ENCODE measurements at regions not wholly inside any gene's neighbourhood (a gene's known extent, or its start where the extent isn't known, plus 50 kb on each side); places are given as distances from the start of the nearest gene placed in this dataset.

DNA sequence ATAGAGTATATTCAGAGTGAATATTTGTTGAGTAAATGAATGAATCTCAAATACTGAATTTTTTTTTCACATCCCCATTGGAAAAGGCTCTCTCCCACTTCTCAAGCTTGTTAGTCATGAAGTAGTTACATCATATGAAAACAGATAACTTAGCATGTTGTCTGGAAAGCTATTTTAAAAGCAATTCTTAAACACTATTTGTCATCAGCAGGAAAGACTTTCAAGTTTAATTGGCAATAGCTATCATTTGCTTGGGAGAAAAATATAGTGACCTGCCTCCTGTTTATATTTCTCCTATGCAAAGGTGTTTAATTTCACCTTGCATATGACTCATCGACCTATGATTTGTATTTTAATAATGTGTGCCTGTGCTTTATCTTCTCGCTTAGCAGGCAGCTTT lies 499.8 kb upstream of the GRIA1 start:
- no peak for DNase-seq (ENCODE audit: low read depth, low spot score)

DNA sequence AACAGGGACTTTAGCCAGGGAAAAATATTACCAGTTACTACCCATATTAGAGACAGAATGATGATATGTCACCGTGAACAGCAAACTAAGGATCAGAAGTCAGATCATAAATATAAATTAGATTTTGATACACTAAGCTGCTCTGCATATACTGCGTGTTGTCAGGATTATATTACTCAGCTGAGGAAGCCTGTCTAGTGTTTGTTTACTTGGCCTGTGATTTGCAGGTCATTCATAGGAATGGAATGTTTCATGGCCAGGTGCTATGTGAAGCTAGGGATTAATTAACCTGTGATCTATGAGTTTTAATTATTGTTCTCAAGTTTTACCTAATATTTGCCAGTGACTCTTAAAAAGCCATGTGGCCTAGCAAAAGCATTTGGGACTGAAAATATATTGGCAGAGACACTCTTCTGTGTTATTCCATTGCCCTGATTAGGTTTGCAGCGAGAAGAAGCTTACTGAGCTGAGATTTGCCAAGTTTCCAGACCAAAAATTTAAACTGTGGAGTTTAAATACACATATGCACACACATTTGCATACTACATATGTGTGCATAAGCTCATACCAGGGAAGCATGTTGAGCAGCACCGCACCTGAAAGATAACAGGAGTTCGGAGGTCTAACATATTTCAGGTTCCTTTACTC lies 496.3 kb upstream of the GRIA1 start:
- DNase-seq (ENCODE audit: low read depth, low spot score) = no peak

DNA sequence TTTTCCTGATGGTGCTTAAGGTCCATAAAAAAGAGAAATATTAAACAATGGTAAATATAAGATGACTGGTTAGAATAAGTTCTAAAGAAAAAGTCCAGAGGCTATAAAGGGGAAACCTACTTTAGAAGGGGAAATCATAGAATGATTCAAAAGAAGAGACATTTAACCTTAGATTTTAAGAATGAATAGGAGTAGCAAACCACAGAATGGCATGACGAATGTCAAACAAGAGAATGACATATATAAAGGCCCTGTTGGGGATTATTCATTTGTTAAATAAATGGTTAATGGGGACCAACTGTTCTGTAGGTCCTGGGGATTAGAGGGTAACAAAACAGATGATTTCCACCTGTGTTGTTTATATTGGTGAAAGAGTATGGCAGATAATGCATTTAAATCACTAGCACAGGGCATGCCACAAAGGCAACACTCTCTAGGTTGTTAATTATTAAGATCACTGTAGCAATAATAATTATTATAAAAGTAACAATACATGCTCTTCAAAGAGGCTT lies 495.2 kb upstream of the GRIA1 start:
- DNase-seq (ENCODE audit: low read depth, low spot score) = no peak

DNA sequence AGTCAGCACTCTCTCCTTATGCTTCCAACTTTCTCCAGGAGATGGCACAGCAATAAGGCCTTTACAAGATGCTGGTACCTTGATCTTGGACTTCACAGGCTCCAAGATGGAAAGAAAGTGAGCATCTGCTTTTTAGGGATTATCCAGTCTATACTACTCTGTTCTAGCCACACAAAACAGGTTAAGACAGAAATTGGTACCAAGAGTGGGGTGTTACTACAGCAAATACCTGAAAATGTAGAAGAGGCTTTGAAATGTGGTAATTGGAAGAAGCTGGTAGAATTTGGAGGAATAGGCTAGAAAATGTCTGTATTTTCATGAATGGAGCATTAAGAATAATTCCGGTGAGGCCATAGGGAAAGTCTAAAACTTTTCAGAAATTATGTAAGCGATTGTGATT lies 484.8 kb upstream of the GRIA1 start:
- DNase-seq (ENCODE audit: low read depth, low spot score) = no peak

DNA sequence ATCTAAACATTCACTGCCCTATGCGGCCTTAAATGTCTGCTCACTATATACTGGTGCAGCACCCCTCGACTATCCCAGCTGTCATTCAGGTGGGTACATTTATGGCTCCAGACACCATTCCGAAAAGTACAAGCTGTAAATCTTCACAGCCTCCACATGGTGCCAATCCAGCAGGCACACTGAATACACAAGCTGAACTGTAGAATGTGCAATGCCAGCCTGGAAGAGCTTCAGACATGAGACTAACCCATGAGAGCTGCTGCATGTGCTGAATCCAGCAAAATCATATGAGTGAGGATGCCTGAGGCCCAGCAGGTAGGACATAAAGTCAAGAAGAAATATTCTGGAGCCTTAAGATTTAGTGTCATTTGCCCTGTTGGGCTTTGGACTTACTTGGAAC lies 483.8 kb upstream of the GRIA1 start:
- no peak for DNase-seq (ENCODE audit: low read depth, low spot score)

DNA sequence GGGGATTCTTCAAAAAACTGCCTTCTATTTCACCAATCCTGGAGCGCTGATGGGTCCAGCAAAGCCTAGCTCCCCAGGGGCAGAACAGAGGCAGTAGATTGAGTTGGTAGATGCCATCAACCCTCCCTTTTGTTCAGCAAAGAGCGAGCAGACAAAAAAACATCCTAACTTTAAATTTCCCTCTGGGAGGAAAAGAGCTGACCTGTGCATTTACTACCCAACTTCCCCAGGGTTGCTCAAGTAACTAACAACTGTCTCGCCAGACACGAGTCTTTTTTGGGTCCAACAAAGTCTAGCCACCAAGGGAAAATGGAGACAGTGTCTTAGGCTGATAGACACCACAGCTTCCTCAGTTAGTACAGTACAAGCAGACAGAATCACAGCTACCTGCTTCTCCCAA lies 476.3 kb upstream of the GRIA1 start:
- no peak for DNase-seq (ENCODE audit: low read depth, low spot score)

DNA sequence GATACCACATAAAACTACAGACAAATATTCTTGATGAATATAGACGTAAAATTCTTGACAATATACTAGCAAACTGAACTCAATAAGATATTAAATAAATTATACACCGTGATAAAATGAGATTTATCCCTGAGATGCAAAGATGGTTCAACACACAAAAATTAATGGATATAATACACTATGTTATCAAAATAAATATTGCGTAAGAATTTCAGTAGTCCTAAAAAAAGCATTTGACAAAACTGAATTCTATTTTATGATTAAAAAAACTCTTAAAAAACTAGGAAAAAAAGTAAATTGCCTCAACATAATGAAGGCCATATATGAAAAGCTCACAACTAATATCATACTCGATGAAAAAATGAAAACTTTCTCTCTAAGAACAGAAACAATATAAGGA lies 472.3 kb upstream of the GRIA1 start:
- no peak for DNase-seq (ENCODE audit: low read depth, low spot score)

DNA sequence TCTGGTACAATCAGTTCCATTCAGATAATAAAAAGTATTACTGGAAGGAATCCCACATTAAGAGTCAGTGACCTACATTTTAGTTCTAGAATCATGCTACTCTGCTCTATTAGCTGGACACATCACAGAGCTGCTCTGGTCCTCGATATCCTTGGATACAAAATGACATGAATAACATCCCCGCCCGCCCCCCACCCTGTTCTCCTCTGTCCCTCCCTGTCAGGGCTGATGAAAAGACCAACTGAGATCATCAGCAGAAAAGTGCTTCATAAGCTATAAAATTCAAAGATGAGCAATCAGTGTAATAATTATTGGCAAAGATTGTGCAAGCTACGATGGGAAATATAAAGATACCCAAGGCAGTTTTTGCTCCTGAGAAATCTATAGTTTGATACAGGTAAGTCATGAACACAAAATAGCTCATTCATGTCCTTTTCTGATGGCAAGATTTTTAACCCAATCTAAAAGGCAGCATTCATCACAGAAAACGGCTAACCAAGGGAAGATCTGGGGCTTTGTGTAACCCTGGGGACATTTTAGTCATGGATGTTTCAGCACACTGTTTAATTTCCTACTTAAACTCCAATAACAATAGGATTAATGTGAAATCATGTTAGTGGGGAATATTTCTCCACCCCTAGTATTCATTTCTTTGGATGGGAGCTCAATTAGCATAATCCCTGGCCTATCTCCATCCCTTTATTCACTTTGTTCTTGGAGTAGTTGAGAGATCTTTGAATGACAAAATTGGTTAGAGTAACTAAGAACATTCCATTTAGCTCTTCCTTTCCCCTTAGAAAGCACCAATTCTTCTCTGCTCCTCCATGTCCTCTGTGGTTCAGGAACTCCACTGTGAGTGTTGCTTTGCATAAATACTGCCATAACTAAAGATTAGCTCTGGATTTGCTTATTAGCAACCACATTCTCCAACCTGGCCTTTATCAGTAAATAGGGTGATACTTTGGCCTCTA lies 459.4 kb upstream of the GRIA1 start:
- DNase-seq (ENCODE audit: low read depth, low spot score) = no peak

DNA sequence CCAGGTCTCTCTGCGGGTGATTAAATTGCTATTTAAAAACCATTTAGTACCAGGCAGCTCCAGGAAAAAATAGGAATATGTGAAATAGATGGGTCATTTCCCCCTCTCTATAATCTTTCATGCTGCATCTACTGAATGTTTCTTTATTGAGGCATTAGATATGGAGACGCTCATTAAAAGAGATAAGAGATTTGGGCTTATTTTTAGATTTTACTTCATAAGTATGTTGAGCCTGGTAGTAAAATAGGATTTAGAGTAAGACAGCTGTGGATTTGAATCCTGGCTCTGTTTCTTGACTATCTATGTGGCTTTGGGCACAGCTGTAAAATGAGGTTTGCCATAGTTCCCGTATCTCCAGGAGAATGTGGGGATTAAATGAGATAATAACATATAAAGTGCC lies 451.0 kb upstream of the GRIA1 start:
- no peak for DNase-seq (ENCODE audit: low read depth, low spot score)

DNA sequence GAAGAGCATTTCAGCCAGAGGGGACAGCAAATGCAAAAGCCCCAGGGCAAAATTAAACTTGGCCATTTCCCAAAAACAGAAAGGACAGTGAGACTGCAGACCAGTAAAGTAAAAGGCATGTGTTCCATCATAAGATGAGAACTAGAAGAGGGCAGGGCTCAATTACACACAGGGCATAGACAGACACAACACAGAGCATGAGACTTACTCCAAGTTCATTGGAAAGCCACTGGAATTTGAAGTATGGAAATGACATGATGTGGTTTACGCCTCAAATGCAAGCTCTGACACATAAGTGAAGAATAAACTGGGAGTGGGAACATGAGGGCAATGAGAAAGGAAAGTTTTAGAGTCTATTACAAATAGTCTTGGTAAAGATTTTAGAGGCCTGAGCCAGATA lies 446.6 kb upstream of the GRIA1 start:
- DNase-seq (ENCODE audit: low read depth, low spot score) = no peak

DNA sequence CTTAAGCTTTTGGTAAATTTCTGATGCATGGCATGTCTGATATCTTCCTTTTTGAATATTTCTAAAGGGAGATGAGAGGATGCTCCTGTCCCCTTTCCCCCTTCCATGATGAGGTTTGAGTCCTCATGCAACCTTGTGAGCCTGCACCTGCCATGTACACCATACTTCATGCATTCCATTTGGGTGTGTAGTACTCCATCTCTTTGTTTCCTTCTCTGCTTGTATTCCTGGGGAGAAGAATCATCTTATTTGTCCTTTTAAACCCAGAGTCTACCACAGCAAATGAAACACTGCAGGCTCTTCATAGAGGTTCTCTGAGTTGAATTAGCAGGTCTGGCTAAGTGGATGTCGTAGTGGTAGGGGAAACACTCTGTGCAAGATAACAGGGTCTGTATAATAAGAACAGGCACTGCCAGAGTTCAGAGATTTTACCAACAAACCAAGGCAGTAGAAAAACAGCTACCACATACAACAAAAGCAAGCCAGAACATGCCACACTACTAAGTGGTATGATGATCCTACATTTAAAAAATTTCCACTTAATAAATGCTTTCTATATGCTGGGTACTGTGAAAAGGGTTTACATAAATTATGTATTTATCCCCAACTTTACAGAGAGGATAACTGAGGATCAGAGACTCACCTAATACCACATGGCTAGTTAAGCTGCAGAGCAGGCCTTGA lies 439.8 kb upstream of the GRIA1 start:
- DNase-seq (ENCODE audit: low read depth, low spot score) = no peak

DNA sequence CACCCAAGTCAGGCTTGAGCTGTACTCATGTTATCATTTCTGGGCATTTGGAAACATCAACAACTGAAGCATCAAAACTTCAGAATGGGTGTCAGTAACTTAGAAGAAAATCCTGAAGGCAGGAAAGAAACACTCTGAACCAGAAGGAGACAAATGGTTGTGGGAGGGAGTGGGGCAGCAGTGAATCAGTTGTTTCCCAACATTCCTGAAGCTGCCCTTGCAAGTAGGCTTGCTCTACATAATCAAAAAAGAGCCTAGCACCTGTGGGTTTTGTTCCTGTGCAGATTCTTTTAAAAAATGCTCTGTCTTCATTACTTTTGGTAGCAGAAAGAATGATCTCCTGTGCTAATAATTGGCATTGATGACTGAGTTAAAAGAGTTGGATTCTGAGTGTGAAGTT lies 424.2 kb upstream of the GRIA1 start:
- no peak for DNase-seq (ENCODE audit: low read depth, low spot score)

DNA sequence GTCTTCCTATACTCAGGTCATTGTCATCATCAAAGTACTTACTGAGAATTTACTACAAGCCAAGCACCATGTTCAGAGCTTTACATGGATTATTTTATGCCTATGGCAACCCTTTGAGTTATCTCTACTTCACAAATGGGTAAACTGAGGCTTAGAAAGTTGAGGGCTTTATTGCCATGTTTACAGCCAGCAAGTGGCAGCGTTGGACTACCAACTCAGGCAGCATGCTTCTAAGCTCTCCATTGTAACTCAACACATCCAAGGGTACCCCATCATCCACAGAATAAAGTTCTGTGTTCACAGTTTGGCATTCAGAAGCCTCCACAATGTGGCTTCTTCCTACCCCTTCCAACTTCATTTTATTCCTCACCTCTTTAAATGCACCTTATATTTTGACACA lies 422.6 kb upstream of the GRIA1 start:
- no peak for DNase-seq (ENCODE audit: low read depth, low spot score)

DNA sequence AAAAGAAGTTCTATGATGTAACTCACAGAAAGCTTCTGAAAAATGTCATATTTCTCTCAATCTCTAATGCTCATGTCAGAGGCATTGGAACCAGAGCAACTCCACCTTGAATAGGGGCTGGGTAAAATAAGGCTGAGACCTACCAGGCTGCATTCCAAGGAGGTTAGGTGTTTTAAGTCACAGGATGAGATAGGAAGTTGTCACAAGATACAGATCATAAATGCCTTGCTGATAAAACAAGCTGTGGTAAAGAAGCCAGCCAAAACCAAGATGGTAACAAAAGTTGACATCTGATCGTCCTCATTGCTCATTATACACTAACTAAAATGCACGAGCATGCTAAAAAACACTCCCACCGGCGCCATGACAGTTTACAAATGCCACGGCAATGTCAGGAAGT lies 411.1 kb upstream of the GRIA1 start:
- peak; percentile 8 for DNase-seq (ENCODE audit: low read depth, low spot score)

DNA sequence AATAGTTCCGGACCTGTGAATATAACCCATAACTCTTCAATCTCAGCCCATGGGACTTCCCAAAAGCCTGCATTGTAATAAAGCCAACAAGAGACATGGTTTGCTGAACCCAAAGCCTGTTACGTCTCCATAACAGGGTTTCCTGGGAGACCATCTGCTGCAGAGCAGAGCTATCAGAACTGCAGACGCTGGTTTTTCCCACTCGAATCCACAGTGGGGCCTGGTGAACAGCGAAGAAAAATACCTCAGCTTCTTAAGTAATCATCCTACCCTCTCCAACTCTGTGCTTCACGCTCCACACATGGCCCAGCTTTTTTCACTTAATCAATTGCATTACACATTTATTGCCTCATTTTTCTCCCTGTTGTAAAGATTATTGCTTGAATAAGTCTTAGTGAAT lies 409.5 kb upstream of the GRIA1 start:
- no peak for DNase-seq (ENCODE audit: low read depth, low spot score)

DNA sequence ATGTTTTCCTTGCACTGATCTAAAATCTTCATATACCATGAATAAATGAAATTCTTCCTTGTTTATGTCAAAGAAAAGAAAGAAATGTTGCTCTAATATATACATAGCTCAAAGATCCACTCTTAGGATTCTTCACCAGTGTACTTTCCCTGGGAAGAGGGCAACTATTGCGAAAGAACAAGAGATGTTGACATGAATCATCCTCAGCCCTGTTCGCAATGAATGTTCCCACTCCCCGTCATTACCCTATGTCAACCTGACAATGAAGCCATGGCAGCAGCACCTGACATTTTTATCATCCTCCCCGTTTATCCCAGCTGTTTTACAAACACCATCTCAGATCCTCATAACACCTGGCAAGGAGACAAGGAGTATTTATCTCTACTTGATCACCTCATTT lies 409.1 kb upstream of the GRIA1 start:
- DNase-seq (ENCODE audit: low read depth, low spot score) = no peak

DNA sequence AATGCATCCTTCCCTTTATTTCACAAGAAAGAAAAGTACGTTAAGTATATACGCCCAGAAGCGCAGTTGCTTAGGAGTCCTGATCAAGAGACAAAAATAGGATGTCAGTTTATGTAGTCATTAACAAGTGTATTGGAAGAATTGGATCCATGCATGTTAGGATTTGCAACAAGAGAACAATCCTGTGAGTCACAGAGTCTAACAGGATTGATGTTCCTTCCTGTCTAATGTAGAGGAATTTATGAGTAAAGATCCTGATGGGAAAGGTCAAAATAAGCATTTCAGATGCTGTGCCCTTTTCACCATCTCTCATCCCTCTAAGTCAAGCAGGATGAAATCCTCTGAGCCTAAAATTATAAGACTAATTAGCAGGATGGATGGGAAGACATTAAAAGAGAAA lies 406.0 kb upstream of the GRIA1 start:
- no peak for DNase-seq (ENCODE audit: low read depth, low spot score)

DNA sequence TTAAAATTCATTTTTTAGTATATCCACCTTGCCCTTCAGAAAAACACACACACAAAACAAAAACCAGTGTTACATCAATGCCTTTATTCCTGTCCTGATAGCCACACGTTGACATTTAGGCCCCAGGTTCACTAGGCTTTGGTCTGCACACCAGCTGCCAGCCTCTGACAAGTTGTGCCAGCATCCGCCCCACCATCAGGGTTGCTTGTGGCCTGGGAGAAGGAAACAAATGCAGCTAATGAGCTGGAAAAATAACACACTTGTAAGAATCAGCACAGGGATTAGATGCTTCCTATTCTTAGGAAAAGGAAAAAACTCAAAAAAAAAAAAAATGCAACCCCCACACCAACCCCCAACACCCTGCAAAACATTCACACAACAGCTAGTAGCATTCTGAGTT lies 404.0 kb upstream of the GRIA1 start:
- DNase-seq (ENCODE audit: low read depth, low spot score) = no peak

DNA sequence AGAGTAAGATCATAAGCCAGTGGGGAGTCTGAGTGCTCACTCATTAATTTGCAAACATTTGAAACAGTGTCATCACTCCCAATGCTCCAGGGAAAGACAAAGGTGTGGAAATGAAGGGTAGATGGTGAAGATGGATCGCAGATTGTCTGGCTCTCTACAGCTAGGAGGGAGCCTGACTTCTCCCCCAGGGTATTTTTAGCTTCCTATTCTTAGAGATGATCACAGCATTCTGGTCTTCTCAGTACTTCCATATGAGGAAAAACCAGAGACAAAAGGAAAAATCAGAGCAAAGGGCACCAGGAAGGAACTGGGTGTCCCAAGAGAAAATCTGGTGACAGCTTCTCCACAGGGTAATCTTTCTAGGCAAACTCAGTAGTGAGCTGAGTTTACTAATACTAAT lies 401.9 kb upstream of the GRIA1 start:
- no peak for DNase-seq (ENCODE audit: low read depth, low spot score)

DNA sequence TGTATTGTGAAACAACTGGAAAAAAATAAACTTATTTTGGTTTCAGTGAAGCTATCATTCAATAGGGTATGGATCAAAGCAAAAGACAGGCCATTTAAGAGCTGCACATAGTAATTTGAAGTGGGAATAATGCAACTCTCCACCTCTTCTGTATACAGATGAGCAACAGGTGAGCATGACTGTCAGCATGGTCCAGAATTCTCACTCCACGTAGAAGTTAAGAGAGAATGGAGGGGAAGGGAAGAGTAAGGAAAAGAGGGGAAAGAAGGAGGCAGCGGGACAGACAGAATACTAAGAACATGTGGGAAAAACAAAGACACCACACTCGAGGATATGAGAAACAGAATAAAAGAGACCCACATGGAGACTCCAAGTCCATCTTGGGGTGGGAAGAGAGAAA lies 396.1 kb upstream of the GRIA1 start:
- no peak for DNase-seq (ENCODE audit: low read depth, low spot score)

DNA sequence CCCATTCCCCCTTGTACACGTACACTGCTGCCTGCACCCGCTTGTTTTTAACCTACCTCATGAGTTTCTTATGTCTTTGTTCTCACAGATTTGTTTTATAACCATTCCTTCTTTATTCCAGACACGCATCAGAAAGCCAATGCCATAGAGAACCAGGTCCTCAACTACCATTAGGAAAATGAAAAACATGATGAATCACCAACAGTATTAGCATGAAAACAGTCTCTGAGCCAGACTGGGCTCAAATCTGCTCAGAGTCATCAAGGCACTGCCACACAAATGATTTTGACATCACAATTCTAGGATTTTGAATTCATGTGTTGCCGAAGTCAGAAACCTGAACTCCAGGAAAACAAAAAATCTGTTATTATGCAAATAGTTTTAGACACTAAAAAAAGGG lies 394.1 kb upstream of the GRIA1 start:
- DNase-seq (ENCODE audit: low read depth, low spot score) = no peak

DNA sequence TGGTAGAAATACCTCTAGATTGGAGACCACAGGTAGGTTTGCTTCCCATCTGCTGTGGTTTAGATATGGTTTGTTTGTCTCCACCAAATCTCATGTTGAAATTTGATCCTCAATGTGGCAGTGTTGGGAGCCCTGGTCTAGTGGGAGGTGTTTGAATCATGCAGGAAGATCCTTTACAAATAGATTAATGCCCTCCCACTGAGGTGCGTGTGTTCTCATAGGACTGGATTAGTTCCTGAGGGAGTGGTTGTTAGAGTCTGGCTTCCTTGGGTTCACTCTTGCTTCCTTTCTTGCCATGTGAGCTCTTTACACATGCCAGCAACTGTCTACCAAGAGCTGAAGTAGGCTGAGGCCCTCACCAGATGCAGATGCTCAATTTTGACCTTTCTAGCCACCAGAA lies 391.1 kb upstream of the GRIA1 start:
- no peak for DNase-seq (ENCODE audit: low read depth, low spot score)

All from ELF-1 (cell line).